Loucy (cell line): ENCODE measurements at regions not wholly inside any gene's neighbourhood (a gene's known extent, or its start where the extent isn't known, plus 50 kb on each side); places are given as distances from the start of the nearest gene placed in this dataset.

Experiments
- EZH2phosphoT487 ChIP-seq: fragments of 200-600 bp; IDR thresholded peaks from 2 replicates; pipeline ENCODE4 v1.6.1; 2018; ENCODE audit warnings: antibody characterized with exemption, mild to moderate bottlenecking, moderate library complexity, borderline replicate concordance
- TF ChIP-seq, protein P1 (sequence below): fragments of 200-600 bp; sonication (generic); conservative IDR thresholded peaks from 2 replicates; pipeline ENCODE4 v1.5.1; 2014; ENCODE audit warnings: mild to moderate bottlenecking, antibody characterized with exemption, low read length

DNA sequence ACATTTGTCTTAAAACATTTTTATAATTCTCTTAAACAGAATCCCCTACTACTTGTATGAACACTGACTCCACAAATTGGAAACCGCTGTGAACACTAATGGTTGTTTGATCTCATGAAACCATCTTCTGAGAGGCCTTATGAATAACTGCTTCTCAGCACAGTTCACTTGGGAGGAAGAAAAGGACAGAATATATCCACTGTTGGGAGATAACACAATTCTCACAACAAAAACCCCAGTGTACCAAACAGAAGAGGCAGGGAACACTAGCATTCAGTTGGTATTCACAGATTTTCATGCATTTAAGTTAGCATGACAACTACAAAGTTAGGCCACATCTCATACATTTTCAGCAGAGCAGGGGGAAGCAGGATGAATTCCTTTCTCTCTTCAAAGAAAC, 89.0 kb upstream of the SELENOP start:
- no peak for TF ChIP-seq EZH2phosphoT487
- TF ChIP-seq, protein P1, sequence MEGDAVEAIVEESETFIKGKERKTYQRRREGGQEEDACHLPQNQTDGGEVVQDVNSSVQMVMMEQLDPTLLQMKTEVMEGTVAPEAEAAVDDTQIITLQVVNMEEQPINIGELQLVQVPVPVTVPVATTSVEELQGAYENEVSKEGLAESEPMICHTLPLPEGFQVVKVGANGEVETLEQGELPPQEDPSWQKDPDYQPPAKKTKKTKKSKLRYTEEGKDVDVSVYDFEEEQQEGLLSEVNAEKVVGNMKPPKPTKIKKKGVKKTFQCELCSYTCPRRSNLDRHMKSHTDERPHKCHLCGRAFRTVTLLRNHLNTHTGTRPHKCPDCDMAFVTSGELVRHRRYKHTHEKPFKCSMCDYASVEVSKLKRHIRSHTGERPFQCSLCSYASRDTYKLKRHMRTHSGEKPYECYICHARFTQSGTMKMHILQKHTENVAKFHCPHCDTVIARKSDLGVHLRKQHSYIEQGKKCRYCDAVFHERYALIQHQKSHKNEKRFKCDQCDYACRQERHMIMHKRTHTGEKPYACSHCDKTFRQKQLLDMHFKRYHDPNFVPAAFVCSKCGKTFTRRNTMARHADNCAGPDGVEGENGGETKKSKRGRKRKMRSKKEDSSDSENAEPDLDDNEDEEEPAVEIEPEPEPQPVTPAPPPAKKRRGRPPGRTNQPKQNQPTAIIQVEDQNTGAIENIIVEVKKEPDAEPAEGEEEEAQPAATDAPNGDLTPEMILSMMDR = no peak
